KMS-11 (cell line): ENCODE measurements at regions not wholly inside any gene's neighbourhood (a gene's known extent, or its start where the extent isn't known, plus 50 kb on each side); places are given as distances from the start of the nearest gene placed in this dataset.

Experiments
- H2AFZ ChIP-seq: fragments of 200-600 bp; sonication (generic); 2 replicates; pipeline ENCODE4 v1.6.1; 2016; ENCODE audit warnings: antibody characterized with exemption, mixed run types, low read depth
- H3K27ac ChIP-seq: fragments of 200-600 bp; sonication (generic); 2 replicates; pipeline ENCODE4 v1.6.1; 2016; ENCODE audit warnings: mild to moderate bottlenecking, mixed run types
- H3K27me3 ChIP-seq: fragments of 200-600 bp; sonication (generic); 2 replicates; pipeline ENCODE4 v1.6.1; 2017; ENCODE audit warnings: mild to moderate bottlenecking, low read depth, mixed run types, moderate library complexity; ENCODE audit not compliant: insufficient read depth
- H3K36me3 ChIP-seq: fragments of 200-600 bp; sonication (generic); 2 replicates; pipeline ENCODE4 v1.6.1; 2017; ENCODE audit warnings: mild to moderate bottlenecking, mixed run types; ENCODE audit not compliant: insufficient read depth
- H3K4me1 ChIP-seq: fragments of 200-600 bp; sonication (generic); 2 replicates; pipeline ENCODE4 v1.6.1; 2016; ENCODE audit warnings: mild to moderate bottlenecking, low read depth, mixed run types; ENCODE audit not compliant: poor library complexity, severe bottlenecking
- H3K4me2 ChIP-seq: fragments of 200-600 bp; sonication (generic); 2 replicates; pipeline ENCODE4 v1.7.0; 2016; ENCODE audit warnings: mild to moderate bottlenecking, mixed run types
- H3K4me3 ChIP-seq: fragments of 200-600 bp; sonication (generic); IDR thresholded peaks from 2 replicates; pipeline ENCODE4 v1.6.1; 2017; ENCODE audit warnings: low read depth, low read length, mixed read lengths; ENCODE audit not compliant: insufficient read depth
- H3K79me2 ChIP-seq: fragments of 200-600 bp; sonication (generic); 2 replicates; pipeline ENCODE4 v1.6.1; 2016; ENCODE audit warnings: low read depth, mixed run types; ENCODE audit not compliant: insufficient read depth
- H3K9ac ChIP-seq: fragments of 200-600 bp; sonication (generic); 2 replicates; pipeline ENCODE4 v1.6.1; 2016; ENCODE audit warnings: mild to moderate bottlenecking, mixed run types
- H4K20me1 ChIP-seq: fragments of 200-600 bp; sonication (generic); 2 replicates; pipeline ENCODE4 v1.6.1; 2016; ENCODE audit warnings: mild to moderate bottlenecking, mixed run types; ENCODE audit not compliant: insufficient read depth
- TF ChIP-seq, protein P1 (sequence below): fragments of 200-600 bp; sonication (generic); conservative IDR thresholded peaks from 2 replicates; pipeline ENCODE4 v1.6.1; 2017; ENCODE audit warnings: low read depth, mild to moderate bottlenecking, antibody characterized with exemption, low read length, moderate library complexity, mixed read lengths

DNA sequence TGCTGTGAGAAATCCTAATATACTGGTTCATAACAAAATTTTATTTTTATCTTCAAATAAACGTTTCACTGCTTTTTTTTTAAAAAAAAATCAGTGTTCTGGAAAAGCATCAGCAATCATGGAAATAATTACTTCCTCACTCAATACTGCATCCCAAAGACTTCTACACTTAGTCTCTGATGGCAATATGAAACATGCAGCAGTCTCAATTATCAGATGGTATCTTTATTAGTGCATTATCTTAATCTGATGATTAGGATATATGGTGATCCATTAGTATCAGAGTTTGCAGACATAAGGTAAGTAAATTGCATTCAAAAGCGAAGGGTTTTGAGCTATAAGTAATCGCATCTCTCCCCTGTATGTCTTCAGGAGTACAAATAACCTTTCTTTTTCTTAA, 218.3 kb upstream of the EDNRB start:
- Histone ChIP-seq H3K36me3 (no peaks in the 10 kb centered on the region), H2AFZ (no peak overlapping the region), H3K4me1 (peaks cover 10% of the 10 kb centered on the region), H3K4me3 (no peak overlapping the region), H3K4me2 (no peak overlapping the region), H3K9ac (no peak overlapping the region), H3K27me3 (no peaks in the 10 kb centered on the region), H3K79me2 (no peaks in the 10 kb centered on the region), H4K20me1 (no peaks in the 10 kb centered on the region), H3K27ac (no peak overlapping the region)
- TF ChIP-seq, protein P1, sequence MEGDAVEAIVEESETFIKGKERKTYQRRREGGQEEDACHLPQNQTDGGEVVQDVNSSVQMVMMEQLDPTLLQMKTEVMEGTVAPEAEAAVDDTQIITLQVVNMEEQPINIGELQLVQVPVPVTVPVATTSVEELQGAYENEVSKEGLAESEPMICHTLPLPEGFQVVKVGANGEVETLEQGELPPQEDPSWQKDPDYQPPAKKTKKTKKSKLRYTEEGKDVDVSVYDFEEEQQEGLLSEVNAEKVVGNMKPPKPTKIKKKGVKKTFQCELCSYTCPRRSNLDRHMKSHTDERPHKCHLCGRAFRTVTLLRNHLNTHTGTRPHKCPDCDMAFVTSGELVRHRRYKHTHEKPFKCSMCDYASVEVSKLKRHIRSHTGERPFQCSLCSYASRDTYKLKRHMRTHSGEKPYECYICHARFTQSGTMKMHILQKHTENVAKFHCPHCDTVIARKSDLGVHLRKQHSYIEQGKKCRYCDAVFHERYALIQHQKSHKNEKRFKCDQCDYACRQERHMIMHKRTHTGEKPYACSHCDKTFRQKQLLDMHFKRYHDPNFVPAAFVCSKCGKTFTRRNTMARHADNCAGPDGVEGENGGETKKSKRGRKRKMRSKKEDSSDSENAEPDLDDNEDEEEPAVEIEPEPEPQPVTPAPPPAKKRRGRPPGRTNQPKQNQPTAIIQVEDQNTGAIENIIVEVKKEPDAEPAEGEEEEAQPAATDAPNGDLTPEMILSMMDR = no peak

DNA sequence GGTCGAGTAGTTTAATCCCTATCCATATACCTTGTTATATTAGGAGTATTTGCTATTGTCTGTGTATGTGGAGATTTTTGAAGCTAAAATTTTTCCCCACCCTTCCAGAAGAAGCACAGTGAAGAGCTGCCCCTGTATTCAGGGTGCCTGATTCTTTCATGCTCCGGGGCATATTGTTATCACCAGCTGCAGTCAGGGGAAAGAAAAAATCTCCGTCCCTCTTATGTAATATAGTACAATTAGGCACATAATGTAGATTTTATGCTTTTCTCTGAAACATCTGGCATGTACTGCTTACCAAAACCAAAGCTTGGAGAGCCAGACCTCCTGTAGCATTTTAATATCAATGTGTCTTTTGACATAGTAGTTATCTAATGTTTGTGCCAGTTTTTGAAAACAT, 214.9 kb upstream of the EDNRB start:
- Histone ChIP-seq H3K27ac (no peak overlapping the region), H3K9ac (no peak overlapping the region), H4K20me1 (no peaks in the 10 kb centered on the region), H3K4me2 (no peak overlapping the region), H3K79me2 (no peaks in the 10 kb centered on the region), H3K36me3 (no peaks in the 10 kb centered on the region), H3K27me3 (no peaks in the 10 kb centered on the region), H2AFZ (no peak overlapping the region), H3K4me1 (peaks cover 10% of the 10 kb centered on the region), H3K4me3 (no peak overlapping the region)
- TF ChIP-seq, protein P1 = no peak

DNA sequence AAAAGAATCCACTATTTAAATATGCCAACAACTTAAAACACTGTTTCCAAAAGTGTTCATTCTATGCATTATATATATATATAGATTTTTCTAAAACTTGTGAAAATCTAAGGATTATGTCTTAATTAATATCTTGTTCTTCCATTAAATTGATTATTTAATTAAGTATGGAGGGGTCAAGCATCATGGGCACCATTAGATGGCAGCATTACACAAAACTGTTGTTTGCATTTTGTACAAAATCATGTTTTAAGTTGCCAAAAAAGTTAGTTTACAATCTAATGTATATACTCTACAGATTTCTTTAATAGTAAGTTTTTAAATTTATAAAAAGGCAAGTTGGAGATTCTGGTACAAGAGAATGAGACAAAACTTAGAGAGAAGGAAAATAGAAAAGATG, 213.2 kb upstream of the EDNRB start:
- Histone ChIP-seq H3K27ac (no peak overlapping the region), H3K36me3 (no peaks in the 10 kb centered on the region), H3K4me1 (no peaks in the 10 kb centered on the region), H3K4me2 (no peak overlapping the region), H3K27me3 (no peaks in the 10 kb centered on the region), H3K79me2 (no peaks in the 10 kb centered on the region), H3K9ac (no peak overlapping the region), H4K20me1 (no peaks in the 10 kb centered on the region), H3K4me3 (no peak overlapping the region), H2AFZ (no peak overlapping the region)
- TF ChIP-seq, protein P1 = no peak; the same call in 1 of the 2 replicates

DNA sequence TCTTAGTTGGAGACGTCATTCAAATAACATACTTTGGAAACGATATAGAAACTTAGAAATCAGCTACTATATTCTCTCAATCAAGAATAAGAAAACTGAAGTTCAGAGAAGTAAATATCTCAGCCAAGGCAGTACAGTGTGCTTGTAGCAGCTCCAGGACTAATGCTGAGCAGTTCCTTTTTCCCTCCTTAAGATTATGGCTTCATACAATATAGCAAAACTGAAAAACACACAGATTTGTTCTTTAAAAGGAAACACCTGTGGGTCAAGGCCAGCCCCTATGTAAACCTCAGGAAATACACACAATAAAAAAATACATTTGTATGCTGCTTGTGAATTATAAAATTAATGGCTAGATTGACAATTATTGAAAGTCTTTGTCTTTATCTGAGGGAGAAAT, 212.7 kb upstream of the EDNRB start:
- Histone ChIP-seq H3K4me2 (no peak overlapping the region), H2AFZ (no peak overlapping the region), H4K20me1 (no peaks in the 10 kb centered on the region), H3K27ac (no peak overlapping the region), H3K27me3 (no peaks in the 10 kb centered on the region), H3K4me3 (no peak overlapping the region), H3K79me2 (no peaks in the 10 kb centered on the region), H3K36me3 (no peaks in the 10 kb centered on the region), H3K9ac (no peak overlapping the region), H3K4me1 (no peaks in the 10 kb centered on the region)
- TF ChIP-seq, protein P1 = no peak
